Vagina (tissue), 2 donors: ENCODE measurements at regions not wholly inside any gene's neighbourhood (a gene's known extent, or its start where the extent isn't known, plus 50 kb on each side); places are given as distances from the start of the nearest gene placed in this dataset.
"Not testable (repeated sequence)": the region's sequence is repeated elsewhere in the genome, so short reads cannot be mapped to it uniquely, and the experiment has no call there.

Experiments used
- DNase-seq, 2 donors: peaks; one replicate each; pipeline ENCODE4 v3.0.0-alpha.2; 2017; ENCODE audit errors: extremely low spot score in 2 of 2
- H3K27ac ChIP-seq: fragments of 200-600 bp; sonication (generic); one replicate; pipeline ENCODE4 v1.5.1; 2019
- H3K27me3 ChIP-seq: fragments of 200-600 bp; sonication (generic); one replicate; pipeline ENCODE4 v1.5.1; 2019
- H3K36me3 ChIP-seq, 2 donors: fragments of 200-600 bp; sonication (generic); one replicate each; pipeline ENCODE4 v1.5.1; 2017 to 2019
- H3K4me1 ChIP-seq: fragments of 200-600 bp; sonication (generic); one replicate; pipeline ENCODE4 v1.5.1; 2019
- H3K4me3 ChIP-seq, 2 donors: fragments of 200-600 bp; sonication (generic); 1 replicate in 1 of 2; 2 replicates in 1 of 2; pipeline ENCODE4 v1.5.1; 2016 to 2019
- H3K9me3 ChIP-seq: fragments of 200-600 bp; sonication (generic); one replicate; pipeline ENCODE4 v1.5.1; 2019
- CTCF ChIP-seq, 3 experiments: fragments of 450-650 bp in 2 of 3; fragments of 200-600 bp in 1 of 3; sonication (generic) in 1 of 3; IDR thresholded peaks; one replicate each; pipeline ENCODE4 v1.5.1; 2017 to 2019; ENCODE audit warnings: antibody characterized with exemption in 3 of 3, mild to moderate bottlenecking in 2 of 3, moderate library complexity in 2 of 3
- POLR2A ChIP-seq, 2 donors: fragments of 450-650 bp; IDR thresholded peaks; one replicate each; pipeline ENCODE4 v1.6.1; 2017; ENCODE audit warnings: antibody characterized with exemption in 2 of 2, mild to moderate bottlenecking in 2 of 2, moderate library complexity in 2 of 2
- POLR2AphosphoS5 ChIP-seq, 2 donors: sonication (generic); formaldehyde crosslinking; IDR thresholded peaks; one replicate each; pipeline ENCODE4 v1.9.0; 2017; ENCODE audit warnings: antibody characterized with exemption in 2 of 2, mild to moderate bottlenecking in 2 of 2, low read depth in 1 of 2; ENCODE audit not compliant: insufficient read depth in 1 of 2
- intact Hi-C: fragments of 100-400 bp; cut with DNase I; formaldehyde crosslinking; loops from one replicate; pipeline ENCODE4 v1.15.1; 2023

- H3K4me3 ChIP-seq, intact Hi-C loops, DNase-seq, H3K27ac ChIP-seq, H3K36me3 ChIP-seq, H3K9me3 ChIP-seq, H3K27me3 ChIP-seq, H3K4me1 ChIP-seq: not testable (repeated sequence)
Measured at GRCh38 chr10:35263827-35264226, 72.5 kb upstream of the CCNY start.

- H3K9me3 ChIP-seq, H3K36me3 ChIP-seq, H3K4me3 ChIP-seq, H3K27ac ChIP-seq, H3K27me3 ChIP-seq, intact Hi-C loops: not testable (repeated sequence)
- H3K4me1 ChIP-seq, result peaks cover 10% of the 10 kb centered on the region
- peak in 1 of 2 donors; percentile 19 for DNase-seq
Measured at GRCh38 chr10:35264636-35265035, 71.7 kb upstream of the CCNY start.

- TF ChIP-seq CTCF (IDR thresholded peaks at IDR 0.05), result no peak
- TF ChIP-seq POLR2A (IDR thresholded peaks at IDR 0.05), result no peak
Measured at GRCh38 chr10:35265435-35265834, 70.9 kb upstream of the CCNY start.

GRCh38 chr10:35268323-35268722, 68.0 kb upstream of the CCNY start:
- Histone ChIP-seq H3K4me3 (no peak overlapping the region), H3K27ac (peak overlapping the region; percentile 57), H3K4me1 (peaks cover 10% of the 10 kb centered on the region), H3K36me3 (no peaks in the 10 kb centered on the region), H3K9me3 (no peaks in the 10 kb centered on the region), H3K27me3 (no peaks in the 10 kb centered on the region)
- no peak for DNase-seq
- TF ChIP-seq POLR2A (IDR thresholded peaks at IDR 0.05) (no peak), CTCF (IDR thresholded peaks at IDR 0.05) (no peak), POLR2AphosphoS5 (IDR thresholded peaks at IDR 0.05; ENCODE audit: insufficient read depth in 1 of 2, low read depth in 1 of 2) (no peak)
- intact Hi-C loops, result no loop called here

More at GRCh38 chr10:35265435-35265834, 70.9 kb upstream of the CCNY start:
- no peaks in the 10 kb centered on the region for H3K27me3 ChIP-seq
- H3K27ac ChIP-seq, result no peak overlapping the region
- DNase-seq, result no peak
- H3K4me3 ChIP-seq, result no peak overlapping the region
- H3K36me3 ChIP-seq, result no peaks in the 10 kb centered on the region
- no peaks in the 10 kb centered on the region for H3K9me3 ChIP-seq
- H3K4me1 ChIP-seq, result peaks cover 10% of the 10 kb centered on the region
- intact Hi-C loops, result no loop called here

GRCh38 chr10:35268791-35269257, 67.5 kb upstream of the CCNY start:
- no peak for DNase-seq
- Histone ChIP-seq H3K9me3 (no peaks in the 10 kb centered on the region), H3K27ac (no peak overlapping the region), H3K36me3 (no peaks in the 10 kb centered on the region), H3K27me3 (no peaks in the 10 kb centered on the region), H3K4me3 (no peak overlapping the region), H3K4me1 (peaks cover 10% of the 10 kb centered on the region)
- intact Hi-C loops, result no loop called here
- TF ChIP-seq POLR2A (IDR thresholded peaks at IDR 0.05) (no peak), POLR2AphosphoS5 (IDR thresholded peaks at IDR 0.05; ENCODE audit: insufficient read depth in 1 of 2, low read depth in 1 of 2) (no peak), CTCF (IDR thresholded peaks at IDR 0.05) (no peak)

GRCh38 chr10:35270100-35270499, 66.2 kb upstream of the CCNY start:
- TF ChIP-seq CTCF (IDR thresholded peaks at IDR 0.05) (no peak), POLR2A (IDR thresholded peaks at IDR 0.05) (no peak), POLR2AphosphoS5 (IDR thresholded peaks at IDR 0.05; ENCODE audit: insufficient read depth in 1 of 2, low read depth in 1 of 2) (no peak)
- H3K9me3 ChIP-seq, result no peaks in the 10 kb centered on the region
- intact Hi-C loops, result no loop called here

More at GRCh38 chr10:35270100-35270499, 66.2 kb upstream of the CCNY start:
- H3K4me3 ChIP-seq, result no peak overlapping the region
- peaks cover 10% of the 10 kb centered on the region for H3K4me1 ChIP-seq
- DNase-seq, result no peak
- H3K27me3 ChIP-seq, result no peaks in the 10 kb centered on the region
- H3K27ac ChIP-seq, result no peak overlapping the region
- no peaks in the 10 kb centered on the region for H3K36me3 ChIP-seq
